ENCODE measurements at regions not wholly inside any gene's neighbourhood (a gene's known extent, or its start where the extent isn't known, plus 50 kb on each side); places are given as distances from the start of the nearest gene placed in this dataset.

- Mint-ChIP-seq H3K4me1 (ENCODE audit: unreplicated experiment) (no peaks in the 10 kb centered on the region), H3K36me3 (ENCODE audit: unreplicated experiment) (no peaks in the 10 kb centered on the region), H3K27ac (ENCODE audit: unreplicated experiment) (no peak overlapping the region), H3K27me3 (ENCODE audit: unreplicated experiment) (no peaks in the 10 kb centered on the region), H3K4me3 (ENCODE audit: unreplicated experiment) (no peak overlapping the region), H3K9me3 (ENCODE audit: unreplicated experiment) (peaks cover 23% of the 10 kb centered on the region)
- TF ChIP-seq CTCF (IDR thresholded peaks at IDR 0.05), result no peak
- no peak for DNase-seq (ENCODE audit: extremely low spot score, unreplicated experiment)
These were observed 136.7 kb upstream of the EXOC2 start for GRCh38 chr6:829656-830055.

GRCh38 chr6:827431-827830 lies 134.5 kb upstream of the EXOC2 start:
- H3K27me3 Mint-ChIP-seq (ENCODE audit: unreplicated experiment), result no peaks in the 10 kb centered on the region
- H3K36me3 Mint-ChIP-seq (ENCODE audit: unreplicated experiment), result no peaks in the 10 kb centered on the region
- no peak for TF ChIP-seq CTCF (IDR thresholded peaks at IDR 0.05)
- peaks cover 23% of the 10 kb centered on the region for H3K9me3 Mint-ChIP-seq (ENCODE audit: unreplicated experiment)
- no peak overlapping the region for H3K27ac Mint-ChIP-seq (ENCODE audit: unreplicated experiment)
- H3K4me3 Mint-ChIP-seq (ENCODE audit: unreplicated experiment), result no peak overlapping the region
- DNase-seq (ENCODE audit: extremely low spot score, unreplicated experiment), result no peak
- H3K4me1 Mint-ChIP-seq (ENCODE audit: unreplicated experiment), result no peaks in the 10 kb centered on the region

GRCh38 chr6:819122-819521 lies 126.2 kb upstream of the EXOC2 start:
- no peak for DNase-seq (ENCODE audit: extremely low spot score, unreplicated experiment)
- Mint-ChIP-seq H3K36me3 (ENCODE audit: unreplicated experiment) (no peaks in the 10 kb centered on the region), H3K27me3 (ENCODE audit: unreplicated experiment) (peaks cover 22% of the 10 kb centered on the region), H3K27ac (ENCODE audit: unreplicated experiment) (no peak overlapping the region), H3K4me1 (ENCODE audit: unreplicated experiment) (no peaks in the 10 kb centered on the region), H3K9me3 (ENCODE audit: unreplicated experiment) (no peaks in the 10 kb centered on the region), H3K4me3 (ENCODE audit: unreplicated experiment) (no peak overlapping the region)
- no peak for TF ChIP-seq CTCF (IDR thresholded peaks at IDR 0.05)

- Mint-ChIP-seq H3K4me1 (ENCODE audit: unreplicated experiment) (no peaks in the 10 kb centered on the region), H3K36me3 (ENCODE audit: unreplicated experiment) (no peaks in the 10 kb centered on the region), H3K27ac (ENCODE audit: unreplicated experiment) (no peak overlapping the region), H3K27me3 (ENCODE audit: unreplicated experiment) (peaks cover 22% of the 10 kb centered on the region), H3K9me3 (ENCODE audit: unreplicated experiment) (no peaks in the 10 kb centered on the region), H3K4me3 (ENCODE audit: unreplicated experiment) (no peak overlapping the region)
- TF ChIP-seq CTCF (IDR thresholded peaks at IDR 0.05), result no peak
- no peak for DNase-seq (ENCODE audit: extremely low spot score, unreplicated experiment)
These were observed 125.3 kb upstream of the EXOC2 start for GRCh38 chr6:818196-818595.

- H3K9me3 Mint-ChIP-seq (ENCODE audit: unreplicated experiment), result no peaks in the 10 kb centered on the region
- DNase-seq (ENCODE audit: extremely low spot score, unreplicated experiment), result no peak
- H3K4me3 Mint-ChIP-seq (ENCODE audit: unreplicated experiment), result no peak overlapping the region
- no peak overlapping the region for H3K27ac Mint-ChIP-seq (ENCODE audit: unreplicated experiment)
- H3K4me1 Mint-ChIP-seq (ENCODE audit: unreplicated experiment), result no peaks in the 10 kb centered on the region
- peaks cover 17% of the 10 kb centered on the region for H3K27me3 Mint-ChIP-seq (ENCODE audit: unreplicated experiment)
- no peaks in the 10 kb centered on the region for H3K36me3 Mint-ChIP-seq (ENCODE audit: unreplicated experiment)
- no peak for TF ChIP-seq CTCF (IDR thresholded peaks at IDR 0.05)
These were observed 123.7 kb upstream of the EXOC2 start for GRCh38 chr6:816510-817084.

All from osteocyte (in vitro differentiated cells).